GM18907 (cell line): ENCODE measurements at regions not wholly inside any gene's neighbourhood (a gene's known extent, or its start where the extent isn't known, plus 50 kb on each side); places are given as distances from the start of the nearest gene placed in this dataset.

ENCODE experiments used
- ATAC-seq: cut with Tn5 transposase; IDR thresholded peaks from one replicate; pipeline ENCODE4 v1.9.1; 2021; ENCODE audit warnings: mild to moderate bottlenecking, moderate library complexity; ENCODE audit not compliant: unreplicated experiment

DNA sequence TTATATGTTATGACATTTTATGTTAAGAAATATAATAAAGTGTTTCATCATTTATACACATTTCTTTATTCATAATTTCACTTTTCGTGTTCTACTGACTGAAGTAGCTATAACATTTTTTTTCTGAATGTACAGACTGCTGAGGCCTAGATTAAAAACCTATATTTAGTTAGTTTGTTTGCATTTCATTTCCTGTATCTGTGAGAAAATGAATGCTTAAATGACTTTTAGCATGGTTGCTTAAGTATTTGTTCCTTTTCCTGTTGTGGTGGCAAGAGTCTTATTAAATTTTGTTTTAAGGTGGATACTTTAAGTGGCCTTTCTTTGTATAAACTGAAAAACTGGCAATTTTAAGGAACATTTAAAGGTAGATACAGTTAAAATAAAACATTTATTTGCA is 779.7 kb upstream of the MAN1A1 start:
- ATAC-seq: no peak

DNA sequence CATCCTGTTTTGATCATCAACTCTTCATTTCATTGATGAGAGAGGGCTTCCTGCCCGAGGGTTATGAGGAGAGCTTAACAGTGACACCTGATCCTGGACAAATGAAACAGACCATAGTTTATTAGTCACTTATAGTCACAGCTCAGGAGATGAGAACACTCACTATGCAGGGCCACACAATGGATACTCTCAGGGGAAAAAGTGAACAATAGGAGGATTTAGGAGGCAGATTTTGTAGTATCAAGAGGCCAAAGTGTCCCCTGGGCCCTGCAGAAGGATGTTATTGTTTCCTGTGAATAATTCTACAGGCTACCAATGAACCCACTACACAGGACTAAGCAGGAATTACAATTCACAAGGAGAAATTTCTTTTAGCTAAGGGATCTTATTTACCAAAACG is 772.8 kb upstream of the MAN1A1 start:
- no peak for ATAC-seq

DNA sequence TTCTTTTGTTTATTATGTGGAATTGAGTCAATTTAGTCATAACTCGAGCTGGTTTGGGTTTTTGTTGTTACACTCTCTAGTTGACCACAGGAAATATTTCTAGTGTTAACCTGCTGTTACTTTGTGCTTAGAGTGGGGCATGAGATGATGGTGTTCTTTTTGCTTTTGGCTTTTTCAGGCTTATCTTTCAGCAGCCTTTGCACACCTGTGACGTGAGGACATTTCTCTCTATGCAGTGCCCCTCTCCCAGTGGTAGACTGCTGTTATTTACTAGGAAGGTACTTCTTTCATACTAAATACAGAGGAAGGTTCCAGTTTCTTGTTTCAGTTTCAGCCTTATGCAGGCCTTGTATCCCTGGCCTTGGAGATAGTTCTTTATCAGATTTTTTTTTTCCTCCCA is 766.8 kb upstream of the MAN1A1 start:
- peak; percentile 68 for ATAC-seq

GRCh38 chr6:120112980-120113379 is 763.4 kb upstream of the MAN1A1 start:
- ATAC-seq: no peak

- ATAC-seq: no peak
Observed at GRCh38 chr6:120111001-120111400, 761.4 kb upstream of the MAN1A1 start.

DNA sequence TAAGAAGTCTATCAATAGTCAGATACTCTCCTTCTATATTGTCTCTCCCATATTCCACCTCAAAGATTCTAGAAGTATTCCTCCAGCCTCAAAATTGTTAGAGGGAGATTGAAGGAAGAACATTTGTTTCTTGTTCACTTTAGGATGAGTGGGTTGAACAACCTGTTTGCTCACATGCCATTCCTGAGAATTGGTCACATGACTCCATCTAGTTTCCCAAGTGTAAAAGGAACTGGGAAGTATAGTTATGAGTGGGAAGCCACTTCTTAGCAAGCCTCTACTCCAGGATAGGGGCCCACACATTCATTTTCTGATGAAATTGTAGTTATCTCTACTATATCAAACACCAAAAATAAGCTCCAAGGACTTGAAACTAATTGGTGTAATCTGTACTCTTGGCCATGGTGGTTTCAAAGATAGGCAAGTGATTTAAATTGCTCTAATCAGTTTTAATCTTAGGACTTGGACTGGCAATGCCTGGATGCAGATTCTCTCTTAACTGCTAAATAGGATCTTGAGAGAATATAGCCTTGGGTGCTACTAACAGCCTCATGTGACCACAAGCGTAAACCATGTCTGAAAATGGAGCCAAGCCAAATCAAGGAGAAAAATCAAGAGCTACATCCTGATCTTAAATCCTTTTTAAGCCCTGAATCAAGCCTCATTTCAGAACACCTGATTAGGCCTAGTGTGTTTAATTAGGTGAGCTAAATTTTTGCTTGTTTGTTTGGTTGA is 758.7 kb upstream of the MAN1A1 start:
- ATAC-seq: no peak

DNA sequence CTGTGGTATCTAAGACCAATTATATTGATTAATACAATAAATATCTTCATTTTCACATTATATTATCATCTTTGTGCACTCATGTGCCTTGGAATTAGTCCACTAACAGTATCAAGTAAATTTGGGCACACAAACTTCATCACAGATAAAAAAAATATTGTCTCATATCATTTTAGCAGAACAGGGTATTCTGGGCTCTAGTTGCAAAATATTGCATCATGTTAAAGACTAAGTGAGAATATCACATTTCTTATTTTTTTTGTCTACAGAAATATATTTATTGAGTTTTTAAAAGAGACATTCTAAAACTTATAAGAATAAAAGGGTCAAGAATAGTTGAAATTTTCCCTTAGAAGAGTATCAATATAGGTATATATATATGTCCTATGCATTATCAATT is 754.1 kb upstream of the MAN1A1 start:
- no peak for ATAC-seq

DNA sequence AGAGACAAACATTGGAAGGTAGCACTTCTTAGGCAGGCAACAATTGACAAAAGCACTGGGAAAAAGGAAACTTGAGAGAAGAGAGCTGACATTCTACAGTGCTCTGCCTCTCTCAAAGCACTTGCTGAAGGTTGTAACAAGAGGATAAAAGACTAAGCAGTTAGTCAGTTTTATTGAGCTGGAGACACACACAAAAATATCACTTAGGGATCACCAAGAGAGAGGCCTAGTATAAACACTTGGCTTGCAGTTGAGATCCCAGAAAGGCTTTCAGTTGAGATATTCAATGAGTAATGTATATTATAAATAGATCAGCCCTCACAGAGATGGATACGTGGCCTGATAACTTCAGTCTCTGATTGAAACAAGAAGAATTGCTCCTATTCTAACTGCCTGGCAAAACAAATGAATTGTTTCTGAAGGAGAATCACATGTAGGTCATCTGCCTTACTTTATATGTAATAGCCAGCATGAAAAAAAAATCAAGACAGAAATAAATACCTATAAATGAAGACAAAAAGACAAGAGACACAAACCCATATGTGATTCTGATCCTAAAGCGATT is 747.2 kb upstream of the MAN1A1 start:
- no peak for ATAC-seq

GRCh38 chr6:120083186-120083585 is 733.6 kb upstream of the MAN1A1 start:
- ATAC-seq: no peak

GRCh38 chr6:120077489-120077888 is 727.9 kb upstream of the MAN1A1 start:
- peak; percentile 45 for ATAC-seq

DNA sequence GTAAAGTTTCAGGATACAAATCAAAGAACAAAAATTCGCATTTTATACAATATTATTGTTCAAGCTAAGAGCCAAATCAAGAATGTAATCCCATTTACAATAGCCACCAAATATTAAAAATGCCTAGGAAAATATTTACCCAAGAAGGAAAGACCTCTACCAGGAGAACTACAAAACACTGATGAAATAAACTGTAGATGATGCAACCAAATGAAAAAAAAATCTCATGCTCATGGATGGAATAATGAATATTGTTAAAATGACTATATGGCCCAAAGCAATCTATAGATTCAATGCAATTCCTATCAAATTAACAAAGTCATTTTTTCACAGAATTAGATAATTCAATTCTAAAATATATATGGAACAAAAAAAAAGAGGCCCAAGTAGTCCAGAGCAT is 708.8 kb upstream of the MAN1A1 start:
- ATAC-seq: no peak

DNA sequence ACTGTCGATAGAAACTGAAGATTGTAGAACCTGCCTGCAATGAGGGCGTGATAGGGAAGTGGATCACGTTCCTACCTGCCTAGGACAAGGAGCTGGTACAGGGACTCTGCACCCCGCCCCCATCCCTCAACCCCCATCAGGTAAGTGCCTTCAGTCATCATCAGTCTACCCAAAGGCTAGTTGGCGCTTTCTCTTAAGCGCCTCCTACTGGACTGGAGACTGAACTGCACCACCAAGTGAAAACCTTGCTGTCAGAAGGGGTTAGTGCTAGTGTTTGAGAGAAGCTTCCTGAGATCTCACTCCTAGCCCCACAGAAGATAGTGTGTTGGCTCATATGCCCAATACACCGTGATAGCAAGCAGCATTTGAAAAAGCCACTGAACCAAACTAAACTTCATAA is 706.5 kb upstream of the MAN1A1 start:
- peak; percentile 77 for ATAC-seq

GRCh38 chr6:120055071-120055470 is 705.5 kb upstream of the MAN1A1 start:
- no peak for ATAC-seq

GRCh38 chr6:120039664-120040063 is 690.1 kb upstream of the MAN1A1 start:
- no peak for ATAC-seq

DNA sequence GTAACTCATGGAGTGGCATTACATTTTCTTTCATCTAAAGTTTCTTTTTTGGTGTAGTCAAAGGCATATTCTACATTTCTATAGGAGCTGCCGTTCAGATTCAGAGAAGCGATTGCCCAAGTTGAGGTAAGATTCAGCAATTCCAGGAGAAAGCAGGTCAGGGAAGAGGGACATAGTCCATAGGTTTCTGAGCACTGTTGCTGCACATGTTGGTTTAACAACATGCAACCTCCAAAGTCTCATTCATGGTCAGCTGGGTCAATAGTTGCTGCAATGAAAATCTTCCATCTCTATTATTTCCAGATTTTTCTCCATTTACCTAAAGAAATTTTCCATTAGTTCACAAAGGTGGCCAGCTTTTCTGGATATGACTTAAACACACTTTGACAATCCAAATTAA is 682.3 kb upstream of the MAN1A1 start:
- no peak for ATAC-seq

- ATAC-seq: no peak
Observed at GRCh38 chr6:120026791-120027190, 677.2 kb upstream of the MAN1A1 start.

- ATAC-seq: no peak
Observed at GRCh38 chr6:120010075-120010474, 660.5 kb upstream of the MAN1A1 start.

DNA sequence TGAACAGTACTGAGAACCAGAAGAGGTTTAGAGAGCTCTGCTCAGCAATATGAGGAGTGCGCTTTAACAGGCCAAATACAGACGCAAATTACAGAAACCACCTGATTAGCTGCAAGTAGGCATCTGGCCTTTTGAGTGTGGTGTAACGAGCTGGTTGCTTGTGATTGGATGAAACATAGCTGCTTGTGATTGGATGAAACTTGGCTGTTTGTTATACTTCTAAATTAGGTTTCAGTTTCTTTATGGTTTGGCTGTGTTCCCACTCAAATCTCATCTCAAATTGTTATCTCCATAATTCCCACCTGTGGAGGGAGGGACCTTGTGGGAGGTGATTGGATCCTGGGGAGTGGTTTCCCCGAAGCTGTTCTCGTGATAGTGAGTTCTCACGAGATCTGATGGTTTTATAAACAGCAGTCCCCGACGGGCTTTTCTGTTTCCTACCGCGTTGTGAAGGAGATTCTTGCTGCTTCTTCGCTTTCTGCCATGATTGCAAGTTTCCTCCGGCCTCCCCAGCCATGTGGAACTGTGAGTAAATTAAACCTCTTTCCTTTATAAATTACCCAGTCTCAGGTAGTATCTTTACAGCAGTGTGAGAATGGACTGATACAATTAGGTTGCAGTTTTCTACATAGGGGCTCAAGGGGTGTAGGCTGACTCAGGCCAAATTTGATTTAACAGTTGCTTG is 655.9 kb upstream of the MAN1A1 start:
- no peak for ATAC-seq

DNA sequence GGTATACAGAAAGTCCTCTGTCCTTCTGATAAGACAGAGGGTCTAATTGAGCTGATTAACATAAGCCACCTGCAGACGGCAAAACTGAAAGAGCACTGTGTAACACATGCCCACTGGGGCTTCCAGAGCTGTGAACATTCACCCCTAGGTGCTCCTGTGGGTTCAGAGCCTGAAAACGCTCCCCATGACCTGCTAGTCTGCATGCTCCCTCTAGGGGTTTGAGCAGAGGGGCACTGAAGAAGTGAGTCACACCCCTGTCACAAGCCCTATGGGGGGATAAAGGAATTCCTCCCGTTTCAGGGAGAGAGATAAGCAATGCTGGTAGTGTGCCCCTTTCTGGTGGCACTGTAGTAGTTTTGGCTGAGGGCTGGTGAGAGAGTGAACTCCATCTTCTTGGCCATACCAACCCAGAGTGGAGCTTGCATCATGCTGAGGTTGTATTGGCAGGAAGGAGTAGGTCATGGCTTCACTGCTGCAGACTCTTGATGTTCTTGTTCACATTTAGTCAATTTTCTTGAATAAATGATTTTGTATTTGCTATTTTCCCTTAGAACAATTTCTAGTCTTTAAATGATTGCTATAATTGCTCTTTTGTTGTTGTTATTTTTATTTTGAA is 637.5 kb upstream of the MAN1A1 start:
- no peak for ATAC-seq

GRCh38 chr6:119985952-119986736 is 636.6 kb upstream of the MAN1A1 start:
- no peak for ATAC-seq

- no peak for ATAC-seq
Observed at GRCh38 chr6:119980802-119981201, 631.2 kb upstream of the MAN1A1 start.
